ENCODE measurements at regions not wholly inside any gene's neighbourhood (a gene's known extent, or its start where the extent isn't known, plus 50 kb on each side); places are given as distances from the start of the nearest gene placed in this dataset.
A peak's percentile ranks its signal among the peaks of the same experiment; 100 is the strongest.

DNA sequence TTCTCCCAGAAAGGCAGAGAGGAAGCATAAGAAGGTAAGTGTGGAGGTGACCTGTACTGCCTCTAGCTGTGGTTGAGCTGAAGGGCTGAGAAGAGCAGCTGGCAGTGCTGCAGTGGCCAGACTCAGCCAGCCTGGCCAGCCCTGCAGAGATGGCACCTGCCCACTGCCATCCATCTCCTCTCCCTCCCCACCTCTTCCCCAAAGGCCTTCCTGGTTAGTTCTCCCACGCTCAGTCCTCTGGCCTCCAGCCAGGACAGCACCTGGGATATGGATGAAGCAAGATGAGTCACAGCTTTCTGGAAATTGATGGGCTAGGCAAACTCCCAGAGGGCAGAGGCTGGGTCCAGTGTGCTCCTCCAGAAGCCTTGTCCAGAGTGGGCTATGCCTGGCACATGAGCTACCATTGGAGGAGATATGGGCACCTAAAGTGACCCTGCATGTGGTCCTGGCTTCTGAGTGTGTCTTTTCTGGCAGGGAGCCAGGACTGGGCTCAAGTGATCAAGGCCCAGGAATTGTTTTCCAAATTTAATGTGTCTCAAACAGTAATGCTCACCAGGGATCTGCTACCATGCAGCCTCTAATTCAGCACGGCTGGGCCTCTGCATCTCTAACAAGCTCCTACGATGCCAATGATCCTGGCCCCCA is 81.0 kb upstream of the CACUL1 start:
- no peak for DNase-seq (ENCODE audit: low read depth)

DNA sequence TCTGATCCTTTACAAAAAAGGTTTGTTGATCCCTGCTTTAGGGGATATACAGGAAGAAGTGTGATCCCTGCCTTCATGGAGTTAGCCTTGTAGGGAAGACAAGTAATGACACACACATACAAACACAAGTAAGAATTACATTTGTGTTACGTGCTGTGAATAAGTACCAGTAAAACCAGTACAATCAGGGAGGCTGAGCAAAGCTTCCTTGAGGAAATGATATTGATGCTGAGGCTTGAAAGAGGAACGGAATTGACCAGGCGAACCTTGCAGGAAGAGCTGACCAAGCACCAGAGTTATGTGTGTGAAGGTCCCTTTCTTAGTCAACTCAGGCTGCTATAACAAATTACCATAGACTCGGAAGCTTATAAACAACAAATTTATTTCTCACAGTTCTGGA is 83.6 kb upstream of the CACUL1 start:
- no peak for DNase-seq (ENCODE audit: low read depth)

DNA sequence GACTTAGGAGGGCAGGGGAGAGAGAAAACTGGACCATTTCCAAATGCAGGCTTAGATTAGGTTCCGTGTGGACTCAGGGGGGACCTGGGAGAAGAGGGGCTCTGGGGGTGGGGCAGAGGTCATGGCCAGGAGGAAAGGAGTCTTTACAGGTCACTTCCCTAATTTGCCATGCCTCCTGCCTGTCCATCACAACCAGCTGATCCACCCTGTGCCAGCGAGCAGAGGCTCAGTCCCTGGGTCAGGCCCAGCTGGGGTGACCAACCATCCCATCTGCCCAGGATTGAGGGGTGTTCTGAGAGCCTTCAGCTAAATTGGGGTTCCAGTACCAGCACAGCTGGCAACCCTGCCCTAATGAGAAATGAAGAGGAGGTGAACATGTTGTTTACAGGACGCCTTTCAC is 84.6 kb upstream of the CACUL1 start:
- DNase-seq (ENCODE audit: low read depth), result no peak

DNA sequence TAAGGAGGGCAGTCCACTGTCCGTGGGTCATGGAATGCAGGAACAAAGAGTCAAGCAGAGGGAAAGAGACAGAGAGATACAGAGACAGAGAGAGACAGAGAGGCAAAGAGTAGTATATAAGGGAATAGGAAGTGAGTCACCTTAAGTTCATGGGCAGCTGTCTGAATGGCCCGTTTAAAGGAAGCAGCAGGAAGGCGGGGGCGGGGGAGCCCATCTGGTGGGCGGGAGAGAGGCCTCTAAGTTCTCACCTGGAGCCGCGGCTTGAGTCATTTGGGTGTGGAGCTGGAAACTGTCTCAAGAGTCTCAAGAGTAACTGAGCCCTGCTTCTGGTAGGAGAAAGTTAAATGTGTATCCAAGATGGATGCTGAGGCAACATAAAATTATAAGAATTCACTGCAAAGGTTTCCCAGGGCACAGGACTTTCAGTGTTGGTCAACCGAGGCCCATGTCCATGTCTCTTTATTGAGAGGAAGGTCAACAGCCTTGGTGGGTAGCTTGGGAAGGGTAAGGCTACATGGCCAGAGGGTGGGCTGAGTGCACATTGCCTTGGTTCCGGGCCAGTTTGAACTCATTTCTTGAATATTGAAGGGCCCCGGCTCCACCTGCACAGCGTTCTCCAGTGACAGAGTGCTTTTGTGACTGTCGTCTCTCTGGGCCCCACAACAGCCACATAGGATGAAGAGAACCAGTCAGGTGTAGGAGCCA is 85.5 kb upstream of the CACUL1 start:
- no peak for DNase-seq (ENCODE audit: low read depth)

DNA sequence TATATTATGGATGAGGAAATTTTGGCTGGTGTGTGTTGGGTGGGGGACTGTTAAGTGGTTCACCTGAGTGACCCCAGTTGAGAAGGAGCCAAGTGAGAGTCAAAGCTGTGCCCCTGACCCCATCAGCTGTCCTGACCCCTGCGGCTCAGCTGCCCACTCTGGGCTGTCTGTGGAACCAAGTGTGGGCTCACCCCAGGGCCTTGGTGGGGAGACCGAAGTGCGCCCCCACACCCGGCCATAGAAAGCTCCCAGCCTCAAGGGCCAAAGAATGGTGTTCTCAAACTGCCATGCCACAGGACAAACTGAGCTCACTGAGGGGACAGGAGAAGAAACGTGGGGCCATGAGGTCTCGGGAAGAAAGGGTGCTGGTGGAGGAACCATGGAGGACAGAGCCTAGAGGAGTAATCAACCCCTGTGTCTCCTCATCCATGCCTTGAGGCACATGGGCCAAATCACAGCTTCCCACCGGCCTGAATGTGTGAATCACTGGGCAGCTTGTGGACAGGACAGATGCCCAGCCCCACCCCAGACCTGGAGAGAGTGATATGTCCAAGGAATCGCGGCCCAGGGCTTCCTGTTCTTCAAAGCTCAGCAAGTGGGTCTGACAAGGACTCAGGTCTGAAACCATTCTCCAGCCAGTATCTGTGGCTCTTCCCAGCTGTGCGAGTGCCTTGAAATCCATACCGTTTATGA is 86.2 kb upstream of the CACUL1 start:
- no peak for DNase-seq (ENCODE audit: low read depth)

DNA sequence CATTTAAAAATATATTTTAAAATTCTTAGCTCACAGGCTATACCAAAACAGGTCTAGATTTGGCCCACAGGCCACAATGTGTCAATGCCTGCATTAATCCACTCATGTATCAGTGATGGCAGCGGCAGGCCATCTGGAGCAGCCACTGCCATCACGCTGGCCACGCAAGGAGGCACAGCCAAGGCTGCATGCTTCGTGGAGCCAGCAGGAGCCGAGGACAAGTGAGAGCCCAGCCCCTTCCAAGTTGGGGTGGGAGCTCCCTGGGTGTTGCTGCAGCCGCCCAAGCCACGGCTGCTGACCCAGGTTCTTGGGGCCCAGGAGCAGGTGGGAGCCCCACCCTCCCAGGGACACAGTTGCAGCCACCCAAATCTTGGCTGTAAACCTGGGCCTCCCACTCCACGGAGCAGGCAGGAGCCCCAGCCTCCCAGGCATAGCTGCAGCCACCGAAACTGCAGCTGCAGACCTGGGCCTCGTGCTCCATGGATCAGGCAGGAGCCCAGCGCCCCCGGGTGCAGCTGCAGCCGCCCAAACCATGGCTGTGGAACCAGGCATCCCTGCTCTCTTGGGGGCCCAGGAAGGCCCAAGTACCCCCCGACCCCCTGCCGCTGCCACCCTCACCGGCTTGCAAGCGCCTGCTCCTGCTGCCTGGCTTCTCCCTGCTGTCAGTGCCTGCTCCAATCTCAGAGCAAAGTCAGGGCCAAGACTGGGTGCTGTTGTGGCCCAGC is 87.3 kb upstream of the CACUL1 start:
- DNase-seq (ENCODE audit: low read depth), result no peak

DNA sequence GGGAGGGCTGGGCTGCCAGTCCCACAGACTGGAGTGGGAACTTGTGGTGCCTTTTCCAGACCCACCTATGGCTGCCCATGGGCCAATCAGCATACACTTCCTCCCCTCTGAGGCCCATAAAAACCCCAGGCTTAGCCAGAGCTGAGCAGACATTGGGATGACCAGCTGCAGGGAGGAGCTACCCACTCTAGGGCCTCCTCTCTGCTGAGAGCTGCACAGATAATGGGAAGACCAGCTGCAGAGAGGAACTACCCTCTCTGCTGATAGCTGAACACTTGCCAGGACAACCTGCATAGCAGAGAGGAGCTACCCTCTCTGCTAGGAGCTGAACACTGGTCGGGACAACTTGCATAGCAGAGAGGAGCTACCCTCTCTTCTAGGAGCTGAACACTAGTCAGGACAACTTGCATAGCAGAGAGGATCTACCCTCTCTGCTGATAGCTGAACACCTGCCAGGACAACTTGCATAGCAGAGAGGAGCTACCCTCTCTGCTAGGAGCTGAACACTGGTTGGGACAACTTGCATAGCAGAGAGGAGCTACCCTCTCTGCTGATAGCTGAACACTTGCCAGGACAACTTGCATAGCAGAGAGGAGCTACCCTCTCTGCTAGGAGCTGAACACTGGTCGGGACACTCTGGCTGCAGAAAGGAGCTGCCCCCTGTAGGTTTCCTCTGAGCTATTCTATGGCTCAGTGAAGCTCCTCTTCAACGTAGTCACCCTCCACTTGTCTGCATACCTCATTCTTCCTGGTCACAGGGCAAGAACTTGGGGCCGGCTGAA is 88.3 kb upstream of the CACUL1 start:
- DNase-seq (ENCODE audit: low read depth), result no peak

DNA sequence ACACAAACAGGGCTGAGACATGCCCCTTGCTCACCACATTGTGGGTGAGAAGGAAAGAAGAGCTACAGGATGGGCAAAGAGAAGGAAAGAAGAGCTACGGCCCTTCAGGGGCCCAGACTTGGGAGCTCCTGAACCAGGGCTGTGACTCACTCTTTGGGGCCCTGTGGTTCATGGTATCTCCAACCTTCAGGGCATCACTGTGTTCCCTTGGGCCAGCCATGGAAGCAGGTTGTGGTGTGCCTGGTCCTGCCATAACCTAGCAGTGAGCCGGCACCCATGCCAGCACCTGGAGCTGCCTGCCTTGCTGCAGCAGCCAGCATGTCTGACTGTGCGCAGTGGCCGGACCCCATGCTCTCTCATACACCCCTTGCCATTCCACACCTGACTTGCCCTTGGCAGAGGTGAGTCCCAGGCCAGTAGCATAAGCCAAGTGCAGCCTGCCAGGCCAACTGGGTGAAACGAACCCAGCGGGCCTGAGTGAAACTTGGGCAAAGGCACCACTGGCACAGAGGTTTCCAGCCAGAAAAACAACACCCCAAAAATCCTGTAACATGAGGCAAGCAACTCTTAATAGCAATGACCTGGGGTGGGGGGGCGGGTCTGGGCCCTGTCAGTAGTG is 89.0 kb upstream of the CACUL1 start:
- DNase-seq (ENCODE audit: low read depth), result no peak

DNA sequence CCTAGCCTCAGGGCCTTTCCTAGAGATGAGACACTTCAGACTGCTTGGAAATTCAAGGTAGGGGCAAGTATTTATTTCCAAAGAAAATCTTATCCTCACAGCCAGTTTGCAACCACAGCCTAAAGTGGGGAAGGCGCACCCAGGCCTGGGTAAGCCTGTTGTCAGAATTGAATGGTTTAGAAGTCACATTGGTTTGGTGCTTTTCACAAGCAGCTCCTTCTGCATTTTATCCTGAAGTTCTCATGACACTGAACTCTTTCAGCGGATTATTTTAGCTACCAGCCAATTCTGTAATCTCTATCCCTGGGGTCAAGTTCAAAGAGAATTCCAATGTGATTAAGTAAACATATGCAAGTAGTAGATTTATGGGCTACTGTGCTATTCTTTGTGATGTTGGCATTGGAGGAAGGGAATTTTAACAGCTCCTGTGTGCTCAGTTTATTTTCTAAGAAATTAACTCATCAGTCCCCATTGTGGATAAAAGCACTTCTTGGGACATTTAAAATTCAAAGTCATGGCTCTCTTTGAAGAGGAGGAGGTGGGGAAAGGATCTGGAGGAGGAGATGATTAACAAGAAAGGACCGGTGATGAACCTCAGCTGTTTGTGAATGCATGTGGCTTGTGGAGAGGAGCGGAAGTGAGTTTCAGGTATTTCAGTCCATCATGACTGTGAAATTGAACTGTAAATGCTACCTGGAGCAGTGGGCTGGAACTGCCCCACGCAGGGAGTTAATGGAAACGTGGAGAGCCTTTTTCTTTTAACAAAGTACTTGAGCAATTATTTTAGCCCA is 90.2 kb upstream of the CACUL1 start:
- no peak for DNase-seq (ENCODE audit: low read depth)

DNA sequence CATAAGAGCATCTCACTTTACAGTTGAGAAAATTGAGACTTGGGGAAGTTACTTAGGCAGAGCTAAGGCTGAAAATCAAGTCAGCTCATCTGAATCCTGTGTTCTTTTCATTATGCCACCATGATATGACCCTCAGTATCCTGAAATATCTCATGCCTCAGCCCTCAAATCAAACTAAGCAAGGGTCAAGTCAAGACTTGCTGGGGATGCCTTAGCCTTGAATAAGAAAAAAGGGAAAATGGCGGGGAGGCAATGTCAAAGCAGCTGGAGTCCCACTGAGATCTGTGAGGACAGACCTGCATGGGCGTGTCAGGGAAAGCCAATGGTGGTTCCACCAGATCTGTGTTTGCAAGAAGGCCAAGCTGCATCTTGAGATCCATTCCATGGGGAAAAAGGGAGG is 91.0 kb upstream of the CACUL1 start:
- no peak for DNase-seq (ENCODE audit: low read depth)

DNA sequence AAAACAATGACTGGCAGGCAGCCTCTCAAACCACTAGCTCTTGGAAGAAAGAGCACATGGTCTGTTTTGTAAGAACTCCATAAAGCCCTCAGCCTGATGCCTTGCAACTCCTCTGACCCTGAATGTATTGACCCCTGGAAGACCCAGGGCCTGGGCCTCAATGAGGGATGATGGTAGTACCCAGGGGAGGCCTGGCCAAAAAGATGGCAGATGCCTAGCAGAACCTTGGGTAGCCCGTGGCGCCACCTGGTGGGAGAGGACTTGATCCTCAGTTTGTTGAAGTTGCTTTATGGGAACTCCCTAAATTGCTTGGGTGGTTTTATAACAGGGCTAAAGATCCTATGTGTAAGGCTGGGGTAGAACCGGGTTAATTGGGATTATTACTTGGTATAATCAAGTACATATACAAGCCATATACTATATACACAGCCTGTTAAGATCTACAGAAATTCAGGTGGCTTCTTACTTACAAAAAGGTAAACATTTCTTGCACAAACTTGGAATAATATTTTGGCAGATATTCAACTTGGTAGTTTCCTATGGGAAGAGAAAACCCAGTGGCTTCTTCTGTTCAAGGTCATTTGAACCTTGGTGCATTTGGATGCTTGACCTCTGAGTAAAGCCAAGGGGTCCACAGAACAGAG is 95.8 kb upstream of the CACUL1 start:
- peak; percentile 14 for DNase-seq (ENCODE audit: low read depth)

DNA sequence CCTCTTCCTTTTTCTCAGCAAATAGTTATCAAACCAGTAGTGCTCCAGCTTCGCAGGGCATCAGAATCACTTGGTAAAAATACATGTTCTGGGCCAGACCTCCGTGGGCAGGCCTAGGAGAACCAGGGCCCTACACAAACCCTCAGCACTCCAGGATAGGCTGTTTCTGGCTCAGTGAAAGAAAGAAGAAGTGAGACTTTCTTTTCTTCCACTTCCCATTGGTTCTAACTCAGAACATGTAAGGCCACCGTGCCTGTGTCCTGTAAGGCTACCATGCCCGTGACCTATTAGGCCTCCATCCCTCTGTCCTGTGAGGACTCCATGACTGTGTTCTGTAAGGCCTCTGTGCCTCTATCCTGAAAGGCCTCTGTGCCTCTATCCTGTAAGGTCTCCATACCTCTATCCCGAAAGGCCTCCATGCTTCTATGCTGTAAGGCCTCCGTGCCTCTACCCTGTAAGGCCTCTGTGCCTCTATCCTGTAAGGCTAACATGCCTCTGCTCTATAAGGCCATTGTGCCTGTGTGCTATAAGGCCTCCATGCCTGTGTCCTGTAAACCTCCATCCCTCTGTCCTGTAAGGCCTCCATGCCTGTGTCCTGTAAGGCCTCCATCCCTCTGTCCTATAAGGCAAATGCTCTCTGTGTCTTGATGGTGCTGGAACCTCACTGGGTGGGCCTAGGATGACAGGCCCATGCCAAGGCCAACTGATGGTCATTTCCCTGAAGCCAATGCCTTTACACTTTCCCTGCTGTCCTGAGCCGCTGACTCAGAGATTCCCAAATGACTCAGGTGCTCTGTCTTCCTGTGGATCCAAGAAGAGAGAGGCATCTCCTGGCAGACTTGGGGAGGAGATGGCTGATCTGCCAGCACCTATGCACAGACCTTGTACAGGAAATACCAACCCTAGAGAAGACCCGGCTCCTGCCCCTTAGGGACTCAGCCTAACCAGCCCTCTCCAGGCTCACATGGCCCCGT is 96.6 kb upstream of the CACUL1 start:
- no peak for DNase-seq (ENCODE audit: low read depth)

DNA sequence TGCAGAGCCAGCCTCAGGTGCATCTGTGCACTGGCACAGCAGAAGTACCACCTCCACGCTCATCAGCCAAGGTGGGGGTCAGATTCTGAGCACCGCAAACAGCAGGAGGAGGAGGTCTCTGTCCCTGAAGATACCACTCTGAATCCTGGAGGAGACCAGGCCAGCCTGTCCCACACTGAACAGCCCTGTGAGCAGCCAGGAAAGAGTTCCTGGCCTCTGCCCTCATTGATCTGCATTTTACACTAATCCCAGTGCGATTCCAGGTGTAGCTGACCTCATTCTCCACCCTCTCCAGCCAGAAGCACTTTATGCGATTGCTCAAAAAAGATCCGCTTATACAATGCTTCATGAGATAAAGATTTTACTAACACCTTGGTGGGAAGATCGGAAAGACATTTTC is 99.1 kb upstream of the CACUL1 start:
- DNase-seq (ENCODE audit: low read depth), result no peak

DNA sequence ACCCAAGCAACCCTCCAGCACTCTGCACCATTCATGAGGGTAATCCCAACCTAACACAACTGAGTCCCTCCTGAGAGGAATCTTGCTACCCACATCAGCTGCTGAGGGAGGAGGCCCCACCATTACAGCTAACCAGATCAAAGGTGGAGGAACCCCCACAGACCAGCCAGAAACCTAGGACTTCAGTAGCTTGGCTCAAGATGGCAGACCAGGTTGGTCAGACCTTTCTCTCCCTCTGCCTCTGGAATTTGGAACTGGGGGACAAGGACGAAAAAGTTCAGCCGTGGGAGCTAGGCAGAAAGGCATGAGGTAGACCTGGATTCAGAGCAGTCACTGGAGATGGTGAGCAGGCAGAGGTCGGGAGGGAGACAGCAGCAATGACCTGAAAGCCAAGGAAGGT is 101.3 kb upstream of the CACUL1 start:
- DNase-seq (ENCODE audit: low read depth), result no peak

DNA sequence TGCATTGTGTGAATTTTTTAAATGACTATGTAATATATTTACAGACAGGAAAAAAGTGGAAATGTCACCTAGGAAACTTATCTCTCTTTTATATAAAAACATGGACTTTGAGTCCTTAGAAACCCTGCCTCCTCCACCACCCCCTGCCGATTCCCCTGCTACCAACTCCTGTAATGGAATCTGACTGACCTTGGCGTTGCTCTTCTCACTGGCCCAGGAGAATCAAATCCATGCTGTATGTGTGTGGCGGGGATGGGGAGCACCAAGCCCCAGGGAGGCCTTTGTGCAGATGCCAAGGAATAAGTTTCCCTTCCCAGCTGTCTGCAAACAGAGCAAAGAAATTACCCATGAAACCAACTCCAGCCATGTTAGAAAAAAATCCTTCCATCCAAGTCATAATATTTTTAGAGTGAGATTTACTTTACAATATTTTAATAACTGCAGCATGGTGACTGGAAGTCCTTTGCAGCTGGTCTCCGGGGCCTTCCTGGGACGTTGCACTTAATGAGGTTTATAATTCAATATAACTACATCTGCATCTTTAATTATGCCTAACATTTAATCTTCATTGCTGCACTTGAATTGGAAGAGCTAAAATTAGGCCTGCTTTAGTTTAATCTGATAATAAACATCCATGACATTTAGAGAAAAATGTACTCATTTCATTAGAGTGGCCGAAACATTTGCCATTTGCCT is 111.4 kb upstream of the CACUL1 start:
- DNase-seq (ENCODE audit: low read depth), result no peak

DNA sequence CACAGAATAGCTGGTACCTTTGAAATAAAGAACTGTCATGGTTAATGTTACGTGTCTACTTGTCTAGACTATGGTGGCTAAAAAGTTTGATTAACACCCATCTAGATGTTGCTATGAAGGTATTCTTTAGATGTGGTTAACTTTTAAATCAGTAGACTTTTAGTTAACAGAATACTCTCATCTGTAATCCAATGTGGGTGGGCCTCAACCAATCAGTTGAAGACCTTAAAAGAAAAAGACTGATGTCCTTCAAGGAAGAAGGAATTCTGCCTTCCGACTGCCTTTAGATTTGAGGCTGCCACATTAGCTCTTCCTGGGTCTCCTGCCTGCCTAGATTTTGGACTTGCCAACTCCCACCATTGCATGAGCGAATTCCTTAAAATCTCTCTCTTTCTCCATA is 113.0 kb upstream of the CACUL1 start:
- no peak for DNase-seq (ENCODE audit: low read depth)

DNA sequence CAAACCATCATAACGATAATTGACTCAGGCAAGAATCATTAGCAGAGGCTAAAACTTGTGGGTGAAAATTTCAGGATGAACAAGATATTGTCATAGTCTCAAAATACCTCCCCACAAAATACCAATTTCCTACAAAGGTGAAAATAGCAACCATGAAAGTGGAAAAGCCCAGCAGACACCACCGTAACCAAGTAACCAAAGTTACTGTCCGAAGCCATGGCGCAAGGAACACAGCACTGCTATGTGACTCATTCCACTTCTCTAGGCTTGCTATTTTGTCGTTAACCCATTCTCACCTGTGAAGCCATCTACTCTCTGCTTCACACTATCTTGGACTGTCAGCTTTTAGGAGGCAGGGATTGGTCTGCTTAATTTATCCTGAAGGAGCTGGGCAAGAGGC is 113.8 kb upstream of the CACUL1 start:
- no peak for DNase-seq (ENCODE audit: low read depth)

DNA sequence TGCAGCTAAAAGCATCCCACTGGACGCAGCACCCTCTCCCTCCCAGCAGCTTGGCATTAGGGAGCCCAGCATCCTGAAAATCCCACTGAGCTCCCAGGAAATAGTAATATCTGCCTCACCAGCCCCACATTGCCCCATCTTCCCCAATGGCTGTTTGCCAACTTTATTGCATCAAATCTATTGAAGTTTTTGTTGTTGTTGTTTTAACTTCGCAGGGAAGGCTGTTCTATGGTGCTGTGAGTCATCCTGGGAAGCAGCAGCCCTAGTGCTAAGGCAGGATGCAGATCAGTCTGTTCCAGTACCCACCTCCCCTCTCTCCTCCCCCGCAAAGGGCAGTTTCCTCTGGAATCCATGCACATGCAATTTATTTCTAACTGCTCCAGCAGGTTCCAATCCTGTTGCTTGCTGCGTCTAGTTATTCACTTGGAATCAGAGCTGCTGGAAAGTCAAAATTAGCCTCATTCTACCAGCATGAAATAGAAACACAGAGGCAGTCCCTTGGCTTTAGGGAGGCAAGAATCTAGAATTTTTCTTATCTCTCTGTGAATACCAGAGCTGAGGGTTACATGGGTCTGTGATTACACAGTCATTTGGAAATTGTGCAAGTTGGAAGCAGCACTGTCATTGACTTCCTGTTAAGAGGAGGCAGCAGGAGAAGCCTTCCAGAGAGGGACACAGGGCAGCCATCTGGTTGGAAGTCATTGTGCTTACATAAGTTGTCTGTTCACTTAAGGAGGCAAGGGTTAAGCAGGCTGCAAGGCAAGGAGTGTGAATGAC is 115.9 kb upstream of the CACUL1 start:
- no peak for DNase-seq (ENCODE audit: low read depth)
